ENCODE measurements at regions not wholly inside any gene's neighbourhood (a gene's known extent, or its start where the extent isn't known, plus 50 kb on each side); places are given as distances from the start of the nearest gene placed in this dataset.
"Not testable (repeated sequence)": the region's sequence is repeated elsewhere in the genome, so short reads cannot be mapped to it uniquely, and the experiment has no call there.

DNA sequence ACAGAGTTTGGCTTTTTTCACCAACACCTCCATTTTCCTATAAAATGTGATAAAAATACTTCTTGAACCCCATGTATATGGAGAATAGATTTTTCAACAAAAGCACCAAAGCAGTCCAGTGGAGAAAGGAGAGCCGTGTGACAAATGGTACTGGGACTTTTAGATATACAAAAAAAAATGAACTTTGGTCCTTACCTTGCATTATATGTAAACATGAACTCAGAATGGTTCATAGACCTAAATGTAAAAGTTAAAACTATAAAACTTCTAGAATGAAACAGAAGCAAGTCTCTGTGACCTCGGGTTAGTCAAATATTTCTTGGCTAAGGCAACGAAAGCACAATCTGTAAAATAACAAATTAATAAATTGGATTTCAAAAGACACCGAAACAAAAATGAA lies 239.9 kb upstream of the FAM240B start:
- not testable (repeated sequence) for H3K27ac Mint-ChIP-seq; H3K9me3 Mint-ChIP-seq; DNase-seq (ENCODE audit: low spot score in 2 of 2); ATAC-seq; H3K36me3 Mint-ChIP-seq

DNA sequence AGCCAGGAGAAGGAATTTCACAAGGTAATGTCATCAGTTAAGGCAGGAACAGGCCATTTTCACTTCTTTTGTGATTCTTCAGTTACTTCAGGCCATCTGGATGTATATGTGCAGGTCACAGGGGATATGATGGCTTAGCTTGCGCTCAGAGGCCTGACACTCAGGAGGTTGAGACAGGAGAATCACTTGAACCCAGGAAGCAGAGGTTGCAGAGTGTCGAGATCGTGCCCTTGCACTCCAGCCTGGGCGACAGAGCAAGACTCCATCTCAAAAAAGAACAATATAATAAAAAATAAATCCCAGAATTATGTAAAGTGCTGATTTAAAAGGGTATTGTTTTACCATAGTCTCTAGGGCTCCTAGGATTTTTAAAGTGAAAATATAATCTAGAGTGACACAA lies 235.9 kb upstream of the FAM240B start:
- not testable (repeated sequence) for ATAC-seq; H3K27ac Mint-ChIP-seq; H3K9me3 Mint-ChIP-seq; DNase-seq (ENCODE audit: low spot score in 2 of 2); H3K36me3 Mint-ChIP-seq

DNA sequence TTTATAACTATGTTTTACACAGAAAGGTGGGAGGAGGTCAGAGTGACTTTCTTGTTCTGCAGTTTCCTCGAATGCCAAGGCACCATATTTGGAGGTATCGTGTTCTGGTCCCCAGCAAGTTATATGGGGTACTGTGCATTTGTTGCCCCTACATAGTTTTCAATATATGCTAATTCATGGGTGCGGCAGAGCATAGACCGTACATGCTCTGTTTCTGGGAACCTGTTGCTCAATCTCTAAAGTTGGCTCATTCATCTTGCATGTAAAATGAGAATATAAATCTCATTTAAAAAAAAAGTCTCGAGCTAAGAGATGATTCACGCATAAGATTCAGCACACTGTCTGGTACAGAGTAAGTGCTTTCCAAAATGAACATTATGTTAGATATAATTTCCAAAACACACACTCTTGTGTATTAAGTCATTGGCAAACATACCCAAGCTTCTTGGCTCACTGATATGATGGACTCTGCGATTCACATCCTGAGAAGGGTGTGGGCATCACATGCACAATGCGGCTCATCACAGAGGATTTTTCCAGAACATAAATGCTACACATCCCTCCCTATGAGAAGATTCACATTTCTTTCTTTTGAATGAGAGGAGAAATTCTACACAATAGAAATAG lies 232.9 kb upstream of the FAM240B start:
- H3K9me3 Mint-ChIP-seq; H3K36me3 Mint-ChIP-seq; H3K27ac Mint-ChIP-seq; ATAC-seq; DNase-seq (ENCODE audit: low spot score in 2 of 2): not testable (repeated sequence)

DNA sequence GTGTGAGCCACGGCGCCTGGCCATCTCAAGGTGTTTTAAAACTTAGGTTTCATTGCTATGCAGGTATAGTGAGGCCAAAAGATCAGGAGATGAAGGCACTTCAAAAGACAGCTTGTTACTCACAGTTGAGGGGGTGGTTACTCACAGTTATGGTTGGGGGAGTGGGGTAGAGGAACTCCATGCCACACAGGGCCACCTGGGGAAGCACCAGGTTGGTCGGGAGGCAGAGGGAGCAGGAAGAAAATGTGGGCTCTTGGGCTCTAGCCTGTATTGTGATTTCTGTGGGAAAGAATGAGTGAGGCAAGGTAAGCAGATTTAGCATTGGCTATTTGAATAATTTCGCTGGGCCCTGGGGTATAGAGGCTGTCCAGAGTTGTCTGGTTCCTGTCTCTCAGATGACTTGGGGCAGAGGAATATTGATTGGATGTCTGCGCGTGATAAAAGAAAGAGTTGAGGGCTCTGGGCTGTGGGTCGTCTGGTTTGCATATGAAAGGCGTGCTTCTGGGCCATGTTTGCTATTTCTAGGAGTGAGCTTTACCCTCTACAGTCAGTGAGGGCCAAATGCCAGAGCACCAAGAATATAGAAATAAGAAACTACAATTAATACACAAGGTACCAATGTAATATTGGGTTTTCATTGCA lies 226.1 kb upstream of the FAM240B start:
- not testable (repeated sequence) for H3K27ac Mint-ChIP-seq; H3K9me3 Mint-ChIP-seq; DNase-seq (ENCODE audit: low spot score in 2 of 2); ATAC-seq; H3K36me3 Mint-ChIP-seq

DNA sequence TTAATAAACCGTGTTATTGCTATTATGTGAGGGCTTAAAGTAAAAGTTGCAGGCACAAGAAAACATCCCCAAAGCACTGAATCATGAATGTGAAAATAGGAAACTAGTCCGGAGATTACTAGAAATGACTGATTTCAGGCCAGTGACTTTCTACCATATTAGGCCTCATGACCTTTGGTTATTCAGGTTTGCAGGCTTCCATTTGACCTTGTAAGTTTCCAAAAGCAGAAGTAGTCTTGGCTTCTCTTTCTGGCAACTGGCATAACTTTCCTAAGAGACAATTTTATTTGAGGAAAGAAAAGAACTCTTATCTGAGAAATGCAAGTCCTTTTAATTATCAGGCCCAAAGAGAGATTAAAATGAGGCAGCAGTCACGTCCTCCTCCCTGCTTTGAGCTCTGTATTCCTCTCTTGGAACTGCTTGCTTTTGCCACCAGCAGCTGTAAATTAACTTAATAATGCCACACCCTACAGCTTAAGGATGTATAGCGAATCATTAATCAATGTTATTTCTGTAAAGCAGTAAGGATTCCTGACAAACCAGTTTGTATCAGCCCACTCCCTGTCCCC lies 225.0 kb upstream of the FAM240B start:
- not testable (repeated sequence) for H3K27ac Mint-ChIP-seq; H3K36me3 Mint-ChIP-seq; ATAC-seq; H3K9me3 Mint-ChIP-seq; DNase-seq (ENCODE audit: low spot score in 2 of 2)

DNA sequence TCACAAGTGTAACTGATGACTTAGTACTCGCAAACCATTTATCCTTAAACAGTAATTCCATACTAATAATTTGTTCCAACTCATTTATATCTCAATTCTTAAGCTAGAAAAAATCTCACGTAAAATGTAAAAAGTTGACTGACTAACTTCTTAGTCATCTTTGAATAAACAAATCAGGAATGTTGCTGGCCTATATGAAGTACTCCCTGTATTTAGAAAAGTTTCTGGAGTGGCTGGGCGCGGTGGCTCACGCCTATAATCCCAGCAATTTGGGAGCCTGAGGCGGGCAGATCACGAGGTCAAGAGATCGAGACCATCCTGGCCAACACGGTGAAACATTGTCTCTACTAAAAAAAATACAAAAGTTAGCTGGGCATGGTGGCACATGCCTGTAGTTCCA lies 220.6 kb upstream of the FAM240B start:
- H3K9me3 Mint-ChIP-seq; DNase-seq (ENCODE audit: low spot score in 2 of 2); H3K27ac Mint-ChIP-seq; ATAC-seq; H3K36me3 Mint-ChIP-seq: not testable (repeated sequence)

DNA sequence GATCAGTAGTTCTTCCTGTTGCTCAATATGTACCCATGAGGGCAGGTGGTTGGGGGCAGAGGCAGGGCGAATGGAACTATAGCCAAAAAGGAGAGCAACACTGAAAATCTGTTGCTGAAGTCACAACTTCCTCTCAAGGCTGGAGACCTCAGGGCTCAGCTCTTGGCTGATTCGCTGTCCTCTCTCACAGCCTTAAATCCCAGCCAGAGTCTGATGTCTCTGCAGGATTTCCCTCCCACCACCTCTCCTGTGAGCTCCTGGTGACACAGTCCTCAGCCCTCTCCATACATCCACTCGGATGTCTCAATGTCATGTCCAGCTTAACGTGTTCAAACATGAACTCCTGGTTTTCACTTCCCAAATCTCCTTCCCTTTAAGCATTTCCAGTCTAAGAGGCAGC lies 218.7 kb upstream of the FAM240B start:
- H3K27ac Mint-ChIP-seq; DNase-seq (ENCODE audit: low spot score in 2 of 2); H3K36me3 Mint-ChIP-seq; H3K9me3 Mint-ChIP-seq; ATAC-seq: not testable (repeated sequence)

DNA sequence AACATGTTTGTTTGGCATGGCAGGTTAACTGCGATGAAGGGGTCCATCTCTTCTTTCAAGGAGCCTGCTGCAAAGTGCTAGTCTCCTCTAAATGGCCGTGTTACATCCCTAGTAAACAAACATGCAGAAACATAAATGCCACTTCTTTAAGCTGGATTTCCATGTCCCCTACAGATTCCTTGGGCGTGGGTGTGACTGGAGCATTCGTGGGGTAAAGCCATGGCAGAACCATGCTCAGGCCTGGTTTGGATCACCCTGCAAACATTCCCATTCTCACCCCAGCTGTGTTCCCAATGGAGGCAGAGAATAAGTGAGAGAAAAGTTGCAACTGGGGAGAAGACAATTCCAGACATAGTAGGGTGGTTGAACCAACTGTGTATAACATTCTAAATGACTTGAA lies 208.0 kb upstream of the FAM240B start:
- ATAC-seq; DNase-seq (ENCODE audit: low spot score in 2 of 2); H3K36me3 Mint-ChIP-seq; H3K27ac Mint-ChIP-seq; H3K9me3 Mint-ChIP-seq: not testable (repeated sequence)

DNA sequence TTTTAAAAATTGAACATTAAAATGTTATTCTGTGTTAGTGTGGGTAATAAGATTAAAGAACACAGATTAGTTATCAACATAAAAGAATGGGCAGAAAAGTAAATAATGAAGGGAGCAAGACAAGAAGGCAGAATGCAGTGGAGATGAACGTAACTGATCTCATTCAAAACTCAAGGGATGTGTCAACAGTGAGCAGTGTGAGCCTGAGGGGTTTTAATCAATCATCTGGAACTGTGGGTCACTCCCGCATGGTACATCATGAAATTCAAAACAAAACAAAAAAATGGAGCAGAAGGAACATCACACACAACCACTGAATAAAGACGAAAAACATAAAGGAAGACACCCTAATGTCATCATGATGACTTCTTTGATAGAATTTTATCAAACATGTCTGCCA lies 206.6 kb upstream of the FAM240B start:
- not testable (repeated sequence) for DNase-seq (ENCODE audit: low spot score in 2 of 2); H3K27ac Mint-ChIP-seq; H3K9me3 Mint-ChIP-seq; ATAC-seq; H3K36me3 Mint-ChIP-seq

DNA sequence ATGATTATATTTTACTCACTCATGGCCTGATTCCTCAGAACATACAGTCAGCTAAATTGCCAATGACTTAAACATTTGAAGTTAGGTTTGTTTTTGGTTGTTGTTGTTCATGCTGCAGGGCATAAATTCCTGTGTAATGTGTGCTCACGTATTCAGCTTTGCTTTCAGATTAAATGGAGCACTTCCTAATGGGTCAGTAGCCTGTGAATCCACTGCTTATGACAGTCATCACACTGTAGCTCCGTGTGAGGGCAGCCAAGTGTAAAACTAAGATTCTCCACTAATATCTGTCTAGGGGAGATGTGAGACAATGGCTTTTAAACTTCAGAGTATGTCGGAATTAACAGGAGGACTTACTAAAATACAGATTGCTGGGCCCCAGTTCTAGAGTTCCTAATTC lies 201.3 kb upstream of the FAM240B start:
- not testable (repeated sequence) for H3K9me3 Mint-ChIP-seq; H3K36me3 Mint-ChIP-seq; DNase-seq (ENCODE audit: low spot score in 2 of 2); H3K27ac Mint-ChIP-seq; ATAC-seq

DNA sequence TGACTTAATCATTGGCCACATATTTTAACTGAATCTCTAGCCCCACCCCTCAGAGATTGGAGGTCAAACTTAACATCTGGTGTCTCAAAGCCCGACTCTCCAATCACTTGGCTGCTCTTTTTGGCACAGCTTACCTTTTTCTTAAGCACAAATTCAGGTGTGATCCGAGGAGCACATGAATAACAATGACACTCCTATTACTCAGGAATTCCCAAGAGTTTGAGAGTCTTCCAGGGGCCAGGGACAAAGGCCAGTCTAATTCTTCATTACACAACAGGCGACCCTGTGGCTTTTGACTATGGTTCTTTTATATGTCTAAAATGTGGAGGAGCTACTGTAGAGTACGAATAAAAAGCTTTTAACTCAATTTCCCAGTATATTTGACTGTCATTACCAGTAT lies 190.7 kb upstream of the FAM240B start:
- not testable (repeated sequence) for ATAC-seq; H3K36me3 Mint-ChIP-seq; H3K27ac Mint-ChIP-seq; DNase-seq (ENCODE audit: low spot score in 2 of 2); H3K9me3 Mint-ChIP-seq

DNA sequence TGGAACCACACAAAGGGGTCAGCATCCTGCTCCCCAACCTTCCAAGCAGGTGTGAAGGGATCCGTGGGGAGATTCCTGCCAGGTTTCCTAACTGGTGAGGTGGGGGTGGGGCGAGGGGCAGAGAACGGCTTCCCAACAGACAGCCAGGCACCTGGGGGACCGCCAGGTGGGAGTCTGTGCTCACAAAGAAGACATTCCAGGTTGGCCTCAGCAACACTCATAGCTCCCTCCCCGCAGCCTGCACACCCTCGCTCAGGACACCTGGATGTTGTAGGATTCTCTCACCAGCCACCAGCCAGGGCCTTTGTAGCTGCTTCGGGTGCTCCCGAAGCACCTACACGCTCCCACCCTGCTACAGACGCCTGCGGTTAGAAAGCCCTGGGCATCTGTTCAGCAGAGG lies 184.8 kb upstream of the FAM240B start:
- not testable (repeated sequence) for H3K27ac Mint-ChIP-seq

DNA sequence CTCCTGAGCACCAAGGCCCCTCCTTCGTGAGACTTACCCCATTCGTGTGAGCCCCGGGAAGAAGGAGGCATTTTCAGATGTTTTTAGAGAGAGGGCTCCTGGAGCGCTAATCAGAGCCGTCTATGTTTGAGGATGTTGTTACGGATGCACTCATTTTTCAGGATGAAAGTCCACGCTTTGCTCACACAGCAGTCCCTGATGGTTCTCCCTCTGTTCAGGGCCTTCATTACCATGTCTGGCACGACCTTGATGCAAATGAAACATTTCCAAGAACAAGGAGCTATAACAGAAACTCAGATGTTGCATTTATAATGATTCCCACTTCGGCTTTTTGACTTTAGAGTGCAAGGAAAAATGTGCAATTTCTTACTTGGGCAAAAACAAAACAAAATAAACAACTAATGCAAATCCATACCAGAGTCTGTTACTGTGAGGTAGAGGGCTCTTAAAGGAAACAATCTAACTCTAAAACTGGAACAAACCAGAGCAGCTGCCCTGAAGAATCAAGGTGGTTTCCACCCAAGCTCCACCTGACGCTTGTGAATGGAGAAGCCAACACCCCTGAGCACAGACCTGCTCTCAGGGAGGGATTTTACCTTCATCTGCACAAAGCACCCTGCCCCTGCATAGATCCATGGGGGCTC lies 181.7 kb upstream of the FAM240B start:
- not testable (repeated sequence) for DNase-seq (ENCODE audit: low spot score in 2 of 2); ATAC-seq; H3K27ac Mint-ChIP-seq; H3K9me3 Mint-ChIP-seq; H3K36me3 Mint-ChIP-seq

More for the DNA sequence above, 184.8 kb upstream of the FAM240B start:
- not testable (repeated sequence) for H3K36me3 Mint-ChIP-seq; DNase-seq (ENCODE audit: low spot score in 2 of 2); ATAC-seq; H3K9me3 Mint-ChIP-seq

DNA sequence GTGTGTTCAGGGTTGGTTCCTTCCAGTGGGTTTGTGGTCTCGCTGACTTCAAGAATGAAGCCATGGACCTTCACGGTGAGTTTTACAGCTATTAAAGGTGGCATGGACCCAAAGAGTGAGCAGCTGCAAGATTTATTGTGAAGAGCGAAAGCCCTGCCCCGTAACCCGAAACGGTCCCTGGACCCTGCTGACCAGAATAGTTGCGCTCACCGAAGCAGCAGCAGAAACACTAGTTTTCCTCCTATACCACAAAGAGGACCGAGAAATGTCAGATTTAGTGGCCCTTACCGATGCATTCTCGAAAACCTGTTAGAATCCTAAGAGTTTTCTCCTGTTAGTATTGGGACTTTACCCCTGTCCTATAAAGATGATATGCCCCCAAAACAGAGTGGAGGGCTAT lies 176.5 kb upstream of the FAM240B start:
- ATAC-seq; H3K27ac Mint-ChIP-seq; DNase-seq (ENCODE audit: low spot score in 2 of 2); H3K36me3 Mint-ChIP-seq; H3K9me3 Mint-ChIP-seq: not testable (repeated sequence)

DNA sequence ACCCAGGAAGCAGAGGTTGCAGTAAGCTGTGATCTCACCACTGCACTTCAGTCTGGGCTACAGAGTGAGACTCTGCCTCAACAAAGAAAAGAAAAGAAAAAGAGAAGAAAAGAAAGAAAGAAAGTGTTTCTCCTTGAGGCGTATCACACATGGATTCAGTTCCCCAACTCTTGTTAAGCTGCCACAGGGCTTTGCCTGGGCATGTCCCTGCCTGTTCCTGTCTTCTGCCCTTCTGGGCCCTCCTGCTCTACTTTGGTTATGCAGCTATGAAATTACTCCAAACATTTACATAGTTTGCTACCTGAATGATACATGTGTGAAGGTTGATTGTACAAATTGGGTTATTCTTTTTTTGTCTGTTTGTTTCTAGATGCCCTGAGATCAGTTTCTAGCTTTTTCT lies 175.3 kb upstream of the FAM240B start:
- not testable (repeated sequence) for H3K36me3 Mint-ChIP-seq; H3K9me3 Mint-ChIP-seq; H3K27ac Mint-ChIP-seq; DNase-seq (ENCODE audit: low spot score in 2 of 2)
- ATAC-seq: peak in 1 of 2 donors; percentile 45

DNA sequence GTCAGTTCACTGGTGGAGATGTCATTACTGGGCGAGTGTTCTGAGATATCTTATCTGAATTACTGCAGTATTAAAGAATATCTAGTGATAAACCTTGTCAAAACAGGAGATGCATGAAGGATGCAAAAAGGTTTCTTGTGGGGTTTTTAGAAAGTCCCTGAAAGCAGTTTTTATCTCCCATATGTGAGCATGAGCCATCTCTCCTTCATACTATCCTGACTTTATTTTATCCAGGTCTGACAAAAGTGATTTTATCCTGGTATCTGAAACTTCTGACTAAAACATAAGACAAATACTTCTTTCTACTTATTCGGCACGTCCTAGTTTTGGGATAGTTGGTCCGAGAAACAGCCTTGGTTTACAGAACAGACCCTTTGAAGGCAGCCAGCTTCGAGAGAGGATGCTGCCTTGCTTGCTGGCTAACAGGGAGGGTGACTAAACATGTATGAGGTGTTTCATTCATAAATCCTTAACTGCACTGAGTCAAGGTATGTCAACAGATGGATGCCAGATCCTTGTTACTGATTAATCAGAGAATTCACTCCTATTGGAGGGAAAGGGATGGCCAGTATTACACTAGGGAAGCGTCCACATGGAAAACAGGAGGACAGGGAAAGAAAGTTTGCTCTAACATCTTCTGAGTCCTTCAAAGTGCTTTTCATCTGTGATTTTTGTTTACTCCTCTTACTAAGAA lies 172.8 kb upstream of the FAM240B start:
- DNase-seq (ENCODE audit: low spot score in 2 of 2); H3K9me3 Mint-ChIP-seq; ATAC-seq; H3K36me3 Mint-ChIP-seq; H3K27ac Mint-ChIP-seq: not testable (repeated sequence)

DNA sequence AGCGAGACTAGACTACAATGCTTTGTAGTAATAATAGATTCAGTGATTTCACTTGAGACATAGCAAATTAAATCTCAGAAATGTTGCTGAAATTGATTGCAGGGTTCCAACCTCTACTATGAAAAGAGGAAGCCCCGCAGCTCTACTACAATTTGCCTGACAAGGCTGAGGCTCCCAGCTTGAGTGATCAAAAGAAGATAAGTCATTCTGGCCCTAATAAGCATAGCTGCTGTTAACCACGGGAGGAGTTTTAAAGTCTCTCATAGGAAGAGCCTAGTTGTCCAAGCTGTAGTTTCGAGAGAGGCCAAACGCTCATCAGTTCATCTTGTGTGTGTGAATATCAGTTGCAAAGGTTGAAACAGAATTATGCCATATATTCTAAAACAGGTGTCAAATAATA lies 166.1 kb upstream of the FAM240B start:
- ATAC-seq; H3K9me3 Mint-ChIP-seq; DNase-seq (ENCODE audit: low spot score in 2 of 2); H3K36me3 Mint-ChIP-seq; H3K27ac Mint-ChIP-seq: not testable (repeated sequence)
